ENCODE measurements at regions not wholly inside any gene's neighbourhood (a gene's known extent, or its start where the extent isn't known, plus 50 kb on each side); places are given as distances from the start of the nearest gene placed in this dataset.
"Not testable (repeated sequence)": the region's sequence is repeated elsewhere in the genome, so short reads cannot be mapped to it uniquely, and the experiment has no call there.

GRCh38 chr3:132980102-132980501 is 58.1 kb upstream of the TMEM108 start:
- CTCF ChIA-PET = no interaction called here
- TF ChIP-seq SIN3A (IDR thresholded peaks at IDR 0.05; ENCODE audit: borderline replicate concordance, insufficient read depth, low read depth, low read length) = no peak
- TF ChIP-seq, protein P1, sequence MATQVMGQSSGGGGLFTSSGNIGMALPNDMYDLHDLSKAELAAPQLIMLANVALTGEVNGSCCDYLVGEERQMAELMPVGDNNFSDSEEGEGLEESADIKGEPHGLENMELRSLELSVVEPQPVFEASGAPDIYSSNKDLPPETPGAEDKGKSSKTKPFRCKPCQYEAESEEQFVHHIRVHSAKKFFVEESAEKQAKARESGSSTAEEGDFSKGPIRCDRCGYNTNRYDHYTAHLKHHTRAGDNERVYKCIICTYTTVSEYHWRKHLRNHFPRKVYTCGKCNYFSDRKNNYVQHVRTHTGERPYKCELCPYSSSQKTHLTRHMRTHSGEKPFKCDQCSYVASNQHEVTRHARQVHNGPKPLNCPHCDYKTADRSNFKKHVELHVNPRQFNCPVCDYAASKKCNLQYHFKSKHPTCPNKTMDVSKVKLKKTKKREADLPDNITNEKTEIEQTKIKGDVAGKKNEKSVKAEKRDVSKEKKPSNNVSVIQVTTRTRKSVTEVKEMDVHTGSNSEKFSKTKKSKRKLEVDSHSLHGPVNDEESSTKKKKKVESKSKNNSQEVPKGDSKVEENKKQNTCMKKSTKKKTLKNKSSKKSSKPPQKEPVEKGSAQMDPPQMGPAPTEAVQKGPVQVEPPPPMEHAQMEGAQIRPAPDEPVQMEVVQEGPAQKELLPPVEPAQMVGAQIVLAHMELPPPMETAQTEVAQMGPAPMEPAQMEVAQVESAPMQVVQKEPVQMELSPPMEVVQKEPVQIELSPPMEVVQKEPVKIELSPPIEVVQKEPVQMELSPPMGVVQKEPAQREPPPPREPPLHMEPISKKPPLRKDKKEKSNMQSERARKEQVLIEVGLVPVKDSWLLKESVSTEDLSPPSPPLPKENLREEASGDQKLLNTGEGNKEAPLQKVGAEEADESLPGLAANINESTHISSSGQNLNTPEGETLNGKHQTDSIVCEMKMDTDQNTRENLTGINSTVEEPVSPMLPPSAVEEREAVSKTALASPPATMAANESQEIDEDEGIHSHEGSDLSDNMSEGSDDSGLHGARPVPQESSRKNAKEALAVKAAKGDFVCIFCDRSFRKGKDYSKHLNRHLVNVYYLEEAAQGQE (IDR thresholded peaks at IDR 0.05; ENCODE audit: insufficient read depth in 1 of 2, low read depth in 2 of 2, low read length in 1 of 2) = no peak
- no peak for TF ChIP-seq TCF7L2 (IDR thresholded peaks at IDR 0.05; ENCODE audit: low read depth, low read length)
- TF ChIP-seq, protein P2, sequence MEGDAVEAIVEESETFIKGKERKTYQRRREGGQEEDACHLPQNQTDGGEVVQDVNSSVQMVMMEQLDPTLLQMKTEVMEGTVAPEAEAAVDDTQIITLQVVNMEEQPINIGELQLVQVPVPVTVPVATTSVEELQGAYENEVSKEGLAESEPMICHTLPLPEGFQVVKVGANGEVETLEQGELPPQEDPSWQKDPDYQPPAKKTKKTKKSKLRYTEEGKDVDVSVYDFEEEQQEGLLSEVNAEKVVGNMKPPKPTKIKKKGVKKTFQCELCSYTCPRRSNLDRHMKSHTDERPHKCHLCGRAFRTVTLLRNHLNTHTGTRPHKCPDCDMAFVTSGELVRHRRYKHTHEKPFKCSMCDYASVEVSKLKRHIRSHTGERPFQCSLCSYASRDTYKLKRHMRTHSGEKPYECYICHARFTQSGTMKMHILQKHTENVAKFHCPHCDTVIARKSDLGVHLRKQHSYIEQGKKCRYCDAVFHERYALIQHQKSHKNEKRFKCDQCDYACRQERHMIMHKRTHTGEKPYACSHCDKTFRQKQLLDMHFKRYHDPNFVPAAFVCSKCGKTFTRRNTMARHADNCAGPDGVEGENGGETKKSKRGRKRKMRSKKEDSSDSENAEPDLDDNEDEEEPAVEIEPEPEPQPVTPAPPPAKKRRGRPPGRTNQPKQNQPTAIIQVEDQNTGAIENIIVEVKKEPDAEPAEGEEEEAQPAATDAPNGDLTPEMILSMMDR (IDR thresholded peaks at IDR 0.05) = no peak
- no peak for TF ChIP-seq POLR2AphosphoS5 (IDR thresholded peaks at IDR 0.05; ENCODE audit: low read depth, low read length)
- Histone ChIP-seq H3K27me3 (ENCODE audit: control insufficient read depth, insufficient read depth, low read length) (peaks cover 3% of the 10 kb centered on the region; the same call in 1 of the 2 replicates), H3K4me1 (ENCODE audit: control insufficient read depth, insufficient read depth, low read length) (no peaks in the 10 kb centered on the region), H3K36me3 (ENCODE audit: control insufficient read depth, insufficient read depth, low read length) (no peaks in the 10 kb centered on the region), H3K27ac (ENCODE audit: low read length) (no peak overlapping the region), H3K4me3 (ENCODE audit: low read depth in 2 of 2, low read length in 2 of 2) (no peak overlapping the region), H3K9me3 (ENCODE audit: control insufficient read depth, insufficient read depth, low read depth, low read length) (no peaks in the 10 kb centered on the region)
- in situ Hi-C loops (cut with HindIII; ENCODE audit: low pct_unique_long_range_greater_than_20kb, low sequenced_read_pairs) = no loop called here
- no peak for ATAC-seq
- POLR2A ChIA-PET = no interaction called here
- DNase-seq (ENCODE audit: low read depth, low spot score) = no peak
- intact Hi-C loops (cut with micrococcal nuclease; ENCODE audit: unreplicated experiment) = no loop called here
- BruUV-seq (replicated peaks) = no TSS peak

- DNase-seq (ENCODE audit: low read depth, low spot score) (no peak), ATAC-seq (no peak)
- ChIA-PET POLR2A (no interaction called here), CTCF (no interaction called here)
- intact Hi-C loops (cut with micrococcal nuclease; ENCODE audit: unreplicated experiment) (no loop called here), in situ Hi-C loops (cut with HindIII; ENCODE audit: low pct_unique_long_range_greater_than_20kb, low sequenced_read_pairs) (no loop called here)
- Histone ChIP-seq H3K27ac (ENCODE audit: low read length) (no peak overlapping the region), H3K36me3 (ENCODE audit: control insufficient read depth, insufficient read depth, low read length) (no peaks in the 10 kb centered on the region), H3K4me3 (ENCODE audit: low read depth in 2 of 2, low read length in 2 of 2) (no peak overlapping the region), H3K9me3 (ENCODE audit: control insufficient read depth, insufficient read depth, low read depth, low read length) (no peaks in the 10 kb centered on the region), H3K27me3 (ENCODE audit: control insufficient read depth, insufficient read depth, low read length) (peaks cover 3% of the 10 kb centered on the region; the same call in 1 of the 2 replicates), H3K4me1 (ENCODE audit: control insufficient read depth, insufficient read depth, low read length) (no peaks in the 10 kb centered on the region)
- BruUV-seq (replicated peaks) = no TSS peak
- TF ChIP-seq TCF7L2 (IDR thresholded peaks at IDR 0.05; ENCODE audit: low read depth, low read length) (no peak), POLR2AphosphoS5 (IDR thresholded peaks at IDR 0.05; ENCODE audit: low read depth, low read length) (no peak), SIN3A (IDR thresholded peaks at IDR 0.05; ENCODE audit: borderline replicate concordance, insufficient read depth, low read depth, low read length) (no peak)
- TF ChIP-seq, protein P1 (IDR thresholded peaks at IDR 0.05; ENCODE audit: insufficient read depth in 1 of 2, low read depth in 2 of 2, low read length in 1 of 2) = no peak
- TF ChIP-seq, protein P2 (IDR thresholded peaks at IDR 0.05) = no peak
Measured at GRCh38 chr3:132979606-132980005, 58.6 kb upstream of the TMEM108 start.

DNA sequence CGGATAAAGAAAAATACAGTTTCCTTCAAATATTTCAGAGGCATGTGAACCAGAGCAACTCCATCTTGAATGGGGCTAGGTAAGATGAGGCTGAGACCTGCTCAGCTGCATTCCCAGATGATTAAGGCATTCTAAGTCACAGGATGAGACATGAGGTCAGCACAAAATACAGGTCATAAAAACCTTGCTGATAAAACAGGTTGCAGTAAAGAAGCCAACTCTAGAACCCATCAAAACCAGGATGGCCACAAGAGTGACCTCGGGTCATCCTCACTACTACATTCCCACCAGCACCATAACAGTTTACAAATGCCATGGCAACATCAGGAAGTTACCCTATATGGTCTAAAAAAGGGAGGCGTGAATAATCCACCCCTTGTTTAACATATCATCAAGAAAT is 59.2 kb upstream of the TMEM108 start:
- H3K4me3 ChIP-seq (ENCODE audit: low read depth in 2 of 2, low read length in 2 of 2); H3K4me1 ChIP-seq (ENCODE audit: control insufficient read depth, insufficient read depth, low read length); in situ Hi-C loops (cut with HindIII; ENCODE audit: low pct_unique_long_range_greater_than_20kb, low sequenced_read_pairs); intact Hi-C loops (cut with micrococcal nuclease; ENCODE audit: unreplicated experiment); H3K36me3 ChIP-seq (ENCODE audit: control insufficient read depth, insufficient read depth, low read length); H3K9me3 ChIP-seq (ENCODE audit: control insufficient read depth, insufficient read depth, low read depth, low read length); CTCF ChIA-PET; ATAC-seq; H3K27ac ChIP-seq (ENCODE audit: low read length); DNase-seq (ENCODE audit: low read depth, low spot score); BruUV-seq (replicated peaks); POLR2A ChIA-PET; H3K27me3 ChIP-seq (ENCODE audit: control insufficient read depth, insufficient read depth, low read length): not testable (repeated sequence)

Data from Panc1 (cell line).